MCF 10A (cell line): ENCODE measurements at regions not wholly inside any gene's neighbourhood (a gene's known extent, or its start where the extent isn't known, plus 50 kb on each side); places are given as distances from the start of the nearest gene placed in this dataset.

ENCODE experiments used
- BruUV-seq: library from RNA; stranded (reverse); fragments of 400-500 nt; replicated peaks from 2 replicates; lab custom pipeline; 2021; lab: Mats Ljungman, UMichigan
- CTCF ChIA-PET: fragments of 300-600 bp; sonication (Branson Sonifier 250); formaldehyde crosslinking; extraction: SDS; loops from one replicate; lab custom pipeline; 2021; ENCODE audit warnings: antibody characterized with exemption, inconsistent platforms; lab: Yijun Ruan, JAX
- POLR2A ChIA-PET: fragments of 300-600, 350-650 bp; sonication (Branson Sonifier 250); formaldehyde crosslinking; extraction: SDS; loops from one replicate; lab custom pipeline; 2020; ENCODE audit warnings: antibody characterized with exemption, inconsistent platforms; lab: Yijun Ruan, JAX
- DNase-seq: peaks from one replicate; pipeline ENCODE4 v3.0.0-alpha.2; 2018; ENCODE audit not compliant: unreplicated experiment
- H3K27ac Mint-ChIP-seq: one replicate; pipeline ENCODE4 v1.8.0; 2022; ENCODE audit warnings: mild to moderate bottlenecking, low read depth, mixed read lengths; ENCODE audit not compliant: unreplicated experiment
- H3K27me3 Mint-ChIP-seq: one replicate; pipeline ENCODE4 v1.8.0; 2022; ENCODE audit warnings: mixed read lengths; ENCODE audit not compliant: insufficient read depth, unreplicated experiment
- H3K36me3 Mint-ChIP-seq: one replicate; pipeline ENCODE4 v1.8.0; 2022; ENCODE audit warnings: mild to moderate bottlenecking, moderate library complexity, mixed read lengths; ENCODE audit not compliant: insufficient read depth, unreplicated experiment
- H3K4me1 Mint-ChIP-seq: one replicate; pipeline ENCODE4 v1.8.0; 2022; ENCODE audit warnings: mixed read lengths; ENCODE audit not compliant: insufficient read depth, unreplicated experiment
- H3K4me3 Mint-ChIP-seq: one replicate; pipeline ENCODE4 v1.8.0; 2022; ENCODE audit warnings: mild to moderate bottlenecking, moderate library complexity, mixed read lengths; ENCODE audit not compliant: unreplicated experiment
- H3K9me3 Mint-ChIP-seq: one replicate; pipeline ENCODE4 v1.8.0; 2022; ENCODE audit warnings: mixed read lengths; ENCODE audit not compliant: unreplicated experiment
- CTCF ChIP-seq: fragments of 200-600 bp; IDR thresholded peaks from one replicate; pipeline ENCODE4 v1.8.0; 2022; ENCODE audit warnings: antibody characterized with exemption, mild to moderate bottlenecking; ENCODE audit not compliant: unreplicated experiment
- intact Hi-C: fragments of 100-400 bp; cut with micrococcal nuclease; formaldehyde crosslinking; loops from 2 replicates; pipeline ENCODE4 v1.14.1; 2022

- Mint-ChIP-seq H3K4me1 (no peaks in the 10 kb centered on the region), H3K9me3 (no peaks in the 10 kb centered on the region), H3K27me3 (no peaks in the 10 kb centered on the region), H3K27ac (no peak overlapping the region), H3K4me3 (no peak overlapping the region), H3K36me3 (no peaks in the 10 kb centered on the region)
- intact Hi-C loops: no loop called here
- no peak for TF ChIP-seq CTCF
- POLR2A ChIA-PET: no interaction called here
- BruUV-seq: no TSS peak
- CTCF ChIA-PET: interaction anchor here (1.0 kb wide), 1 partner anchor 22 kb away, joined by 3 read pairs; no protein-coding TSS in a partner anchor
- no peak for DNase-seq
These were observed 239.3 kb upstream of the CDH20 start for GRCh38 chr18:61093965-61094364.

GRCh38 chr18:61096226-61096625 is 237.0 kb upstream of the CDH20 start:
- no peaks in the 10 kb centered on the region for H3K27me3 Mint-ChIP-seq
- no peak for DNase-seq
- H3K36me3 Mint-ChIP-seq: no peaks in the 10 kb centered on the region
- no peaks in the 10 kb centered on the region for H3K4me1 Mint-ChIP-seq
- ChIA-PET POLR2A (no interaction called here), CTCF (interaction anchor here (0.6 kb wide), 2 partner anchors 8 to 395 kb away, joined by 3 read pairs; no protein-coding TSS in a partner anchor)
- H3K4me3 Mint-ChIP-seq: no peak overlapping the region
- no peaks in the 10 kb centered on the region for H3K9me3 Mint-ChIP-seq
- no TSS peak for BruUV-seq
- TF ChIP-seq CTCF: no peak
- no peak overlapping the region for H3K27ac Mint-ChIP-seq
- intact Hi-C loops: no loop called here

GRCh38 chr18:61107113-61107512 is 226.1 kb upstream of the CDH20 start:
- ChIA-PET CTCF (no interaction called here), POLR2A (no interaction called here)
- no peak overlapping the region for H3K27ac Mint-ChIP-seq
- H3K36me3 Mint-ChIP-seq: no peaks in the 10 kb centered on the region
- intact Hi-C loops: no loop called here
- no peaks in the 10 kb centered on the region for H3K27me3 Mint-ChIP-seq
- H3K4me1 Mint-ChIP-seq: no peaks in the 10 kb centered on the region
- BruUV-seq: no TSS peak
- H3K9me3 Mint-ChIP-seq: no peaks in the 10 kb centered on the region
- TF ChIP-seq CTCF: no peak
- no peak for DNase-seq
- H3K4me3 Mint-ChIP-seq: no peak overlapping the region

GRCh38 chr18:61108706-61109105 is 224.5 kb upstream of the CDH20 start:
- no TSS peak for BruUV-seq
- Mint-ChIP-seq H3K4me1 (no peaks in the 10 kb centered on the region), H3K36me3 (no peaks in the 10 kb centered on the region), H3K9me3 (no peaks in the 10 kb centered on the region), H3K27ac (no peak overlapping the region), H3K4me3 (no peak overlapping the region), H3K27me3 (no peaks in the 10 kb centered on the region)
- DNase-seq: no peak
- ChIA-PET POLR2A (no interaction called here), CTCF (interaction anchor here (1.2 kb wide), 1 partner anchor 19 kb away, joined by 3 read pairs; no protein-coding TSS in a partner anchor)
- intact Hi-C loops: no loop called here
- TF ChIP-seq CTCF: no peak
